ENCODE measurements at regions not wholly inside any gene's neighbourhood (a gene's known extent, or its start where the extent isn't known, plus 50 kb on each side); places are given as distances from the start of the nearest gene placed in this dataset.

DNA sequence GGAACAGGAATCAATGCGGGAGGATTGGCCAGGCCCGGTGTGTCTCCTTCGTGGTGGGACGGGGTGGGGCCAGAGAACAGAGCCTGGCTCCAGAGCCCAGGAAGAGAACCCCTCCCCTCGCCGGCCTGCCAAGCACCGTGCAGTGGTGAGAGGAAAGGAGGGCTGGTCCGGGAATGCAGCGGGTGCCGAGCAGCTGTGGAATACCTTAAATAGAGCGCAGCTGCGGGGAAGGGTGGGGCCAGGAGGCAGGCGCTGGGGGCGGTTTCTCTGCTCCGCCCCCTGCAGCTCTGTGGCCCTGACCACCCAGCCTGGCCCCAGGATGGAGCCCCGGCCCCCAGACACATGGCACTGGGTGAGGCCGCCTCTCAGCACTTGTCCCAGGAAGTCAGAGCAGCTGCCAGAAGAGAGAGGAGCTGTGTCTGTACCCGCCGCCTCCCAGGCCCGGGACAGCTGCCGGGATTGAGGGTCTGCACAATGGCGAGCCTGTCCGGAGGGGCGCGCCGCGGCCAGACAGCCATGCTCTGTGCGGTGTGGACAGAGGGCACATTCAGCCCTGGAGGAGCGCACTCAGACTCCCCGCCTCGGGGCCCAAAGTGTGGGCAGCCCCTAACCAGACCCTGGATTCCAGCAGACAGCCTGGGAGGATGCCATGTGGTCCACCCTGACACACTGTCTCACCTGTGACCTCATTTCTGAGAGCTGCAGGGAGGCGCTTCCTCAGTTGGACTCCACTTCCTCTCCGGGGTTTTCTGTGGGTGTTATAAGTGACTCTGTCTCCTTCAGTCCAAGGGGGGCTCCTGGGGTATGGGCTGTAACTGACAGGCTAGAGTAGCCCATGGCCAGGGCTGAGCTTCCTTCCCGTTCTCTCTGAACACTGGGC lies 268.8 kb downstream of the SEC14L1 start:
- H3K4me3 ChIP-seq (ENCODE audit: low read length), result no peak overlapping the region
- TF ChIP-seq CTCF (IDR thresholded peaks at IDR 0.05; ENCODE audit: low read depth, low read length), result no peak
- no peak for TF ChIP-seq EZH2phosphoT487 (IDR thresholded peaks at IDR 0.05; ENCODE audit: low read depth)
- no peaks in the 10 kb centered on the region for H3K36me3 ChIP-seq (replicated peaks; ENCODE audit: low read depth, low read length)
- no peaks in the 10 kb centered on the region for H4K20me1 ChIP-seq (ENCODE audit: insufficient read depth, low read length)
- H3K27ac ChIP-seq (ENCODE audit: low read length), result no peak overlapping the region
- no peaks in the 10 kb centered on the region for H3K79me2 ChIP-seq (ENCODE audit: low read length)
- no peak overlapping the region for H3K9ac ChIP-seq (ENCODE audit: low read length)
- H2AFZ ChIP-seq (ENCODE audit: low read depth, low read length), result no peak overlapping the region
- H3K27me3 ChIP-seq (ENCODE audit: low read depth, low read length), result no peaks in the 10 kb centered on the region
- peaks cover 20% of the 10 kb centered on the region for H3K4me1 ChIP-seq (ENCODE audit: low read length)
- no peaks in the 10 kb centered on the region for H3K9me3 ChIP-seq (ENCODE audit: insufficient read depth, low read length)
- H3K4me2 ChIP-seq (ENCODE audit: low read length), result no peak overlapping the region

- no peak for TF ChIP-seq CTCF (IDR thresholded peaks at IDR 0.05; ENCODE audit: low read depth, low read length)
- TF ChIP-seq EZH2phosphoT487 (IDR thresholded peaks at IDR 0.05; ENCODE audit: low read depth), result no peak
- Histone ChIP-seq H4K20me1 (ENCODE audit: insufficient read depth, low read length) (no peaks in the 10 kb centered on the region), H3K79me2 (ENCODE audit: low read length) (no peaks in the 10 kb centered on the region), H3K27ac (ENCODE audit: low read length) (no peak overlapping the region), H3K4me1 (ENCODE audit: low read length) (peaks cover 11% of the 10 kb centered on the region), H3K36me3 (replicated peaks; ENCODE audit: low read depth, low read length) (no peaks in the 10 kb centered on the region), H3K9me3 (ENCODE audit: insufficient read depth, low read length) (no peaks in the 10 kb centered on the region), H3K4me2 (ENCODE audit: low read length) (no peak overlapping the region), H3K27me3 (ENCODE audit: low read depth, low read length) (no peaks in the 10 kb centered on the region), H3K4me3 (ENCODE audit: low read length) (no peak overlapping the region), H2AFZ (ENCODE audit: low read depth, low read length) (no peak overlapping the region), H3K9ac (ENCODE audit: low read length) (no peak overlapping the region)
Observed at GRCh38 chr17:77410470-77410869, 269.7 kb downstream of the SEC14L1 start.

- H3K4me2 ChIP-seq (ENCODE audit: low read length), result no peak overlapping the region
- H3K79me2 ChIP-seq (ENCODE audit: low read length), result no peaks in the 10 kb centered on the region
- no peak overlapping the region for H3K4me3 ChIP-seq (ENCODE audit: low read length)
- H3K27ac ChIP-seq (ENCODE audit: low read length), result no peak overlapping the region
- no peaks in the 10 kb centered on the region; the same call in 1 of the 2 replicates for H3K27me3 ChIP-seq (ENCODE audit: low read depth, low read length)
- TF ChIP-seq CTCF (IDR thresholded peaks at IDR 0.05; ENCODE audit: low read depth, low read length) (no peak), EZH2phosphoT487 (IDR thresholded peaks at IDR 0.05; ENCODE audit: low read depth) (no peak)
- no peaks in the 10 kb centered on the region for H3K36me3 ChIP-seq (replicated peaks; ENCODE audit: low read depth, low read length)
- no peak overlapping the region for H3K9ac ChIP-seq (ENCODE audit: low read length)
- H2AFZ ChIP-seq (ENCODE audit: low read depth, low read length), result no peak overlapping the region
- no peaks in the 10 kb centered on the region for H3K9me3 ChIP-seq (ENCODE audit: insufficient read depth, low read length)
- no peaks in the 10 kb centered on the region for H4K20me1 ChIP-seq (ENCODE audit: insufficient read depth, low read length)
- no peaks in the 10 kb centered on the region for H3K4me1 ChIP-seq (ENCODE audit: low read length)
Observed at GRCh38 chr17:77414811-77415400, 274.1 kb downstream of the SEC14L1 start.

GRCh38 chr17:77416105-77416713 lies 275.4 kb downstream of the SEC14L1 start:
- Histone ChIP-seq H3K9ac (ENCODE audit: low read length) (no peak overlapping the region), H3K4me2 (ENCODE audit: low read length) (no peak overlapping the region), H3K27me3 (ENCODE audit: low read depth, low read length) (peaks cover 10% of the 10 kb centered on the region), H4K20me1 (ENCODE audit: insufficient read depth, low read length) (no peaks in the 10 kb centered on the region), H2AFZ (ENCODE audit: low read depth, low read length) (no peak overlapping the region), H3K9me3 (ENCODE audit: insufficient read depth, low read length) (no peaks in the 10 kb centered on the region), H3K79me2 (ENCODE audit: low read length) (no peaks in the 10 kb centered on the region), H3K36me3 (replicated peaks; ENCODE audit: low read depth, low read length) (no peaks in the 10 kb centered on the region), H3K27ac (ENCODE audit: low read length) (no peak overlapping the region), H3K4me1 (ENCODE audit: low read length) (peaks cover 3% of the 10 kb centered on the region; the same call in 1 of the 2 replicates), H3K4me3 (ENCODE audit: low read length) (no peak overlapping the region)
- TF ChIP-seq CTCF (IDR thresholded peaks at IDR 0.05; ENCODE audit: low read depth, low read length), result no peak
- TF ChIP-seq EZH2phosphoT487 (IDR thresholded peaks at IDR 0.05; ENCODE audit: low read depth), result no peak

All from OCI-LY3 (cell line).